ENCODE measurements at regions not wholly inside any gene's neighbourhood (a gene's known extent, or its start where the extent isn't known, plus 50 kb on each side); places are given as distances from the start of the nearest gene placed in this dataset.

DNA sequence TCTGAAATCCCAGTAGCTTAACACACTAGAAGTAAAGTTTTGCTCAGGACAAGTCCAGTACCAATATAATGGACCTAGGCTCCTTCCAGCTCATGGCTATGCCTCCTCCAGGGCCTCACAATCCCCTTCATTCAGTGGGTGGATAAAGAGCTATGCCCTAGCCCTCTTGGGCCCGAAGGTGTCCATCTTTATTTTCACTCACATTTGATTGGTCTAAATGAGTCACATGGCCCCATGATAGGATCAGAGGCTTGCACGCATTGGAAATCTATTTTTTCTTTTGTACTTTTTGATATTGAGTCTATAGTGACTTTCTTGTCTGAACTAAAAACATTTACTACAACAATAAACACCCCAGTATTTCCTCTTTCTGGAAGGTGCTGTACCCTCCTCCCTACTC, 202.6 kb upstream of the CTBP2 start:
- Histone ChIP-seq H3K4me3 (no peak overlapping the region), H3K9me3 (peaks cover 0 to 51% (median 31%) of the 10 kb centered on the region in 8 donors), H3K27me3 (replicated peaks in 1 of 7) (no peaks in the 10 kb centered on the region), H3K27ac (no peak overlapping the region), H3K4me1 (no peaks in the 10 kb centered on the region), H3K36me3 (no peaks in the 10 kb centered on the region)
- 88 to 94% (median 91%) methylated on average over 2 of the region's 2 CpGs for WGBS, 5 donors
- intact Hi-C loops (cut with DNase I; ENCODE audit: low total_unique reads), result no loop called here
- TF ChIP-seq POLR2AphosphoS5 (IDR thresholded peaks at IDR 0.05) (no peak), POLR2A (IDR thresholded peaks at IDR 0.05) (no peak)
- TF ChIP-seq, protein P1, sequence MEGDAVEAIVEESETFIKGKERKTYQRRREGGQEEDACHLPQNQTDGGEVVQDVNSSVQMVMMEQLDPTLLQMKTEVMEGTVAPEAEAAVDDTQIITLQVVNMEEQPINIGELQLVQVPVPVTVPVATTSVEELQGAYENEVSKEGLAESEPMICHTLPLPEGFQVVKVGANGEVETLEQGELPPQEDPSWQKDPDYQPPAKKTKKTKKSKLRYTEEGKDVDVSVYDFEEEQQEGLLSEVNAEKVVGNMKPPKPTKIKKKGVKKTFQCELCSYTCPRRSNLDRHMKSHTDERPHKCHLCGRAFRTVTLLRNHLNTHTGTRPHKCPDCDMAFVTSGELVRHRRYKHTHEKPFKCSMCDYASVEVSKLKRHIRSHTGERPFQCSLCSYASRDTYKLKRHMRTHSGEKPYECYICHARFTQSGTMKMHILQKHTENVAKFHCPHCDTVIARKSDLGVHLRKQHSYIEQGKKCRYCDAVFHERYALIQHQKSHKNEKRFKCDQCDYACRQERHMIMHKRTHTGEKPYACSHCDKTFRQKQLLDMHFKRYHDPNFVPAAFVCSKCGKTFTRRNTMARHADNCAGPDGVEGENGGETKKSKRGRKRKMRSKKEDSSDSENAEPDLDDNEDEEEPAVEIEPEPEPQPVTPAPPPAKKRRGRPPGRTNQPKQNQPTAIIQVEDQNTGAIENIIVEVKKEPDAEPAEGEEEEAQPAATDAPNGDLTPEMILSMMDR (IDR thresholded peaks at IDR 0.05 in 8 of 11, conservative IDR thresholded peaks at IDR 0.05 in 3 of 11), result no peak
- no peak for DNase-seq

DNA sequence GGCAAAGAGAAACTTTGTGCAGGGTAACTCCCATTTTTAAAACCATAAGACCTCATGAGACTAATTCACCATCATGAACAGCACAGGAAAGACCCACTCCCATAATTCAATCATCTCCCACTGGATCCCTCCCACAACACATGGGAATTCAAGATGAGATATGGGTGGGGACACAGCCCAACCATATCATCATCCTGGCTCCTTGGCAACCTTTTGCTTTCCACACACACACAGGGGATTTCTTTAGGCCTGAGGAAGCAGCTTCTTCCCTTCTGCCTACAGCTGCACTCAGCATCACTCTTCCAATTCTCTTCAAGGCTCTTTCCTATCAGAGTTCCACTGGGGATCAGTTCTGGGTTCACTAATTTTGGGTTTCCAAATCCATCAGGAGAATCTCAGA, 199.0 kb upstream of the CTBP2 start:
- peaks cover 0 to 32% (median 12%) of the 10 kb centered on the region in 8 donors for H3K9me3 ChIP-seq
- no peaks in the 10 kb centered on the region for H3K4me1 ChIP-seq
- H3K27ac ChIP-seq, result no peak overlapping the region
- intact Hi-C loops (cut with DNase I; ENCODE audit: low total_unique reads), result no loop called here
- no peaks in the 10 kb centered on the region for H3K36me3 ChIP-seq
- TF ChIP-seq, protein P1 (IDR thresholded peaks at IDR 0.05 in 8 of 11, conservative IDR thresholded peaks at IDR 0.05 in 3 of 11), result no peak
- H3K27me3 ChIP-seq (replicated peaks in 1 of 7), result peaks cover 0 to 19% (median 0%) of the 10 kb centered on the region in 7 donors
- no peak overlapping the region for H3K4me3 ChIP-seq
- no peak for DNase-seq

- intact Hi-C loops (cut with DNase I; ENCODE audit: low total_unique reads), result no loop called here
- 40 to 71% (median 66%) methylated on average over 16 to 17 of the region's 17 CpGs for WGBS, 5 donors
Measured at GRCh38 chr10:125355657-125356056, 195.3 kb upstream of the CTBP2 start.

GRCh38 chr10:125350519-125350918, 190.2 kb upstream of the CTBP2 start:
- Histone ChIP-seq H3K4me1 (no peaks in the 10 kb centered on the region), H3K27me3 (replicated peaks in 1 of 7) (peaks cover 0 to 14% (median 0%) of the 10 kb centered on the region in 7 donors), H3K27ac (no peak overlapping the region), H3K9me3 (no peaks in the 10 kb centered on the region), H3K36me3 (no peaks in the 10 kb centered on the region), H3K4me3 (no peak overlapping the region)
- no peak for DNase-seq
- no peak for TF ChIP-seq POLR2AphosphoS5 (IDR thresholded peaks at IDR 0.05)
- TF ChIP-seq, protein P1 (IDR thresholded peaks at IDR 0.05 in 8 of 11, conservative IDR thresholded peaks at IDR 0.05 in 3 of 11), result no peak
- no peak for TF ChIP-seq POLR2A (IDR thresholded peaks at IDR 0.05)
- 77 to 90% (median 86%) methylated on average over 2 of the region's 2 CpGs for WGBS, 5 donors
- intact Hi-C loops (cut with DNase I; ENCODE audit: low total_unique reads), result no loop called here

More at GRCh38 chr10:125355657-125356056, 195.3 kb upstream of the CTBP2 start:
- Histone ChIP-seq H3K4me1 (no peaks in the 10 kb centered on the region), H3K27ac (no peak overlapping the region), H3K27me3 (replicated peaks in 1 of 7) (peaks cover 0 to 19% (median 0%) of the 10 kb centered on the region in 7 donors), H3K36me3 (no peaks in the 10 kb centered on the region), H3K9me3 (peaks cover 0 to 16% (median 3%) of the 10 kb centered on the region in 8 donors), H3K4me3 (no peak overlapping the region)
- TF ChIP-seq, protein P1 (IDR thresholded peaks at IDR 0.05 in 8 of 11, conservative IDR thresholded peaks at IDR 0.05 in 3 of 11), result no peak
- TF ChIP-seq POLR2A (IDR thresholded peaks at IDR 0.05), result no peak
- TF ChIP-seq POLR2AphosphoS5 (IDR thresholded peaks at IDR 0.05), result no peak
- DNase-seq, result no peak
